Spleen (tissue), 3 donors: ENCODE measurements at regions not wholly inside any gene's neighbourhood (a gene's known extent, or its start where the extent isn't known, plus 50 kb on each side); places are given as distances from the start of the nearest gene placed in this dataset.

Experiments used
- POLR2A ChIP-seq, 3 donors: fragments of 450-650 bp; IDR thresholded peaks; one replicate each; pipeline ENCODE4 v1.5.1; 2017; ENCODE audit warnings: antibody characterized with exemption in 3 of 3, mild to moderate bottlenecking in 1 of 3
- POLR2AphosphoS5 ChIP-seq, 3 donors: sonication (generic); formaldehyde crosslinking; IDR thresholded peaks; one replicate each; pipeline ENCODE4 v1.5.1; 2017; ENCODE audit warnings: antibody characterized with exemption in 3 of 3

DNA sequence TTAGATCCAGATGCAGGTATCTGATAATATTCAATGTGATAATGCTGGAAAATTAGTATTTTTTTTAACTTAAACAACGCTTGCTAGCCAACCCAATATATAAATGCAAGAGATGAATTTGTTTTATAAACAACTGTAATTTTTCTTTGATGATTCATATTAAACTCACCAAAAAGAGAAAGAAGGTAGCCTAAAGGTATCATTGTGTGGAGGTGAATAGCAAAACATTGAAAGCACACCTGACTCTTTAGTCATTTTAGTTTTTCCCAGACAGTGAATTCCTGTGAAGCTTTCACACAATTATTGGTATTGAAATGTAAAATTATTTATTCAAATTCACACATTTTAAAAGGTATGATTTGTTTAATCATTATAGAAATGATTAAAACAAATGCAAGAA lies 424.0 kb downstream of the NR4A2 start:
- no peak for TF ChIP-seq POLR2A (IDR thresholded peaks at IDR 0.05)
- TF ChIP-seq POLR2AphosphoS5 (IDR thresholded peaks at IDR 0.05): no peak
